Transverse colon (tissue), 4 donors: ENCODE measurements at regions not wholly inside any gene's neighbourhood (a gene's known extent, or its start where the extent isn't known, plus 50 kb on each side); places are given as distances from the start of the nearest gene placed in this dataset.

Source experiments
- POLR2A ChIP-seq: fragments of 450-650 bp; IDR thresholded peaks from one replicate; pipeline ENCODE4 v1.6.1; 2016; ENCODE audit warnings: antibody characterized with exemption, mild to moderate bottlenecking, moderate library complexity
- POLR2AphosphoS5 ChIP-seq, 3 donors: sonication (generic); formaldehyde crosslinking; IDR thresholded peaks; one replicate each; pipeline ENCODE4 v1.6.1; 2016; ENCODE audit warnings: antibody characterized with exemption in 3 of 3
- TF ChIP-seq, protein P1 (sequence below), 5 experiments: fragments of 200-600 bp in 3 of 5; fragments of 450-650 bp in 2 of 5; sonication (generic) in 3 of 5; IDR thresholded peaks; 1 replicate in 2 of 5; 2 replicates in 3 of 5; pipeline ENCODE4 v1.5.1; 2016 to 2017; ENCODE audit warnings: antibody characterized with exemption in 5 of 5, inconsistent platforms in 3 of 5, mild to moderate bottlenecking in 2 of 5, moderate library complexity in 1 of 5

DNA sequence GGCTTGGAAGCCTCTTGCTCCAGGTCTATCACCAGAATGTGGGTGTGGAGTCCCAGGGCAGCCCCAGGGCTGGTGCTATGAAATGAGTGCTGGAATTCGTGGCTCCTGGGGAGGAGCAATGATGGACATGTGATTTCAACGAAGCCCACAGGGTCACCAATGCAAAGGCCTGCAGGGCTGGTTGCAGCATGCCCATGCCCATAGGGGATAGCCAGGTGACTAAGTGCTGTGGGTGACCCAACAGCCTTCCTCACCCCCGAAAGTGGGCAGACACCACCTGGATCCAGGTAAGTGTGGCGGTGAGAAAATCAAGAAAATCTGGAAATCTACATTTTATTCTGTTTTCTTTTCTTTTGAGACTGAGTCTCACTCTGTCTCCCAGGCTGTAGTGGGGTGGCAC, 87.5 kb upstream of the GPRC5B start:
- TF ChIP-seq, protein P1, sequence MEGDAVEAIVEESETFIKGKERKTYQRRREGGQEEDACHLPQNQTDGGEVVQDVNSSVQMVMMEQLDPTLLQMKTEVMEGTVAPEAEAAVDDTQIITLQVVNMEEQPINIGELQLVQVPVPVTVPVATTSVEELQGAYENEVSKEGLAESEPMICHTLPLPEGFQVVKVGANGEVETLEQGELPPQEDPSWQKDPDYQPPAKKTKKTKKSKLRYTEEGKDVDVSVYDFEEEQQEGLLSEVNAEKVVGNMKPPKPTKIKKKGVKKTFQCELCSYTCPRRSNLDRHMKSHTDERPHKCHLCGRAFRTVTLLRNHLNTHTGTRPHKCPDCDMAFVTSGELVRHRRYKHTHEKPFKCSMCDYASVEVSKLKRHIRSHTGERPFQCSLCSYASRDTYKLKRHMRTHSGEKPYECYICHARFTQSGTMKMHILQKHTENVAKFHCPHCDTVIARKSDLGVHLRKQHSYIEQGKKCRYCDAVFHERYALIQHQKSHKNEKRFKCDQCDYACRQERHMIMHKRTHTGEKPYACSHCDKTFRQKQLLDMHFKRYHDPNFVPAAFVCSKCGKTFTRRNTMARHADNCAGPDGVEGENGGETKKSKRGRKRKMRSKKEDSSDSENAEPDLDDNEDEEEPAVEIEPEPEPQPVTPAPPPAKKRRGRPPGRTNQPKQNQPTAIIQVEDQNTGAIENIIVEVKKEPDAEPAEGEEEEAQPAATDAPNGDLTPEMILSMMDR (IDR thresholded peaks at IDR 0.05), result no peak
- TF ChIP-seq POLR2A, result no peak
- TF ChIP-seq POLR2AphosphoS5 (IDR thresholded peaks at IDR 0.05), result no peak
